ENCODE measurements at regions not wholly inside any gene's neighbourhood (a gene's known extent, or its start where the extent isn't known, plus 50 kb on each side); places are given as distances from the start of the nearest gene placed in this dataset.

DNA sequence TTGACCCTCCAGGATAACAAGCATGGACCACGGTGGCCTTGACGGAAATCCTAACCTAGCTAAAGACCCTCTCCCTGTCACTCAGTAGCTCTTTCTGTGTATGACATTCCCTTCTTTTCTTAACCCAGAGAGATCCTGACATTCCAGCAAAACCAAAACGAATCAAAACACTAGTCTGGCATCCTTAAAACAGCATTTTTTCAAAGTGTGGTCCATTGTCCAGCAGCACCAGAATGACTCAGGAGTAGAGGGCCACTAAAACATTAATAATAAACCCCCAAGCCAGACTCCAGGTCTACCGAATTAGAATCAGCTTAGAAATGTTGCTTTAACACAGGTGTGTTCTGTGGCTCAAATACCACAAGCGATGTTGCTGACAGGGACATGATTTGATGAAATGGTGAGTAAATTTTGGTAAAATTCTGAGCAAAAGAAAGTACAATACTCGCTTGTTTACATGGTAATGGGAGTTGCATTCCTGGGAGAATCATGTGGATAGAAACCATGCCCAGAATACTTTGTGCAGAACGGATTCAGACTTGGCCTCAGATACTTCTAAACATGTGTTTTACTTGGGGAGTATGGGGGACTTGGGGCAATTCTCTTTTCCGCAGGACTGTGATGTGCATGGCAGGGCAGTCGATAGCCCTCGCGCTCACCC, 174.2 kb upstream of the KCNG1 start:
- TF ChIP-seq, protein P1, sequence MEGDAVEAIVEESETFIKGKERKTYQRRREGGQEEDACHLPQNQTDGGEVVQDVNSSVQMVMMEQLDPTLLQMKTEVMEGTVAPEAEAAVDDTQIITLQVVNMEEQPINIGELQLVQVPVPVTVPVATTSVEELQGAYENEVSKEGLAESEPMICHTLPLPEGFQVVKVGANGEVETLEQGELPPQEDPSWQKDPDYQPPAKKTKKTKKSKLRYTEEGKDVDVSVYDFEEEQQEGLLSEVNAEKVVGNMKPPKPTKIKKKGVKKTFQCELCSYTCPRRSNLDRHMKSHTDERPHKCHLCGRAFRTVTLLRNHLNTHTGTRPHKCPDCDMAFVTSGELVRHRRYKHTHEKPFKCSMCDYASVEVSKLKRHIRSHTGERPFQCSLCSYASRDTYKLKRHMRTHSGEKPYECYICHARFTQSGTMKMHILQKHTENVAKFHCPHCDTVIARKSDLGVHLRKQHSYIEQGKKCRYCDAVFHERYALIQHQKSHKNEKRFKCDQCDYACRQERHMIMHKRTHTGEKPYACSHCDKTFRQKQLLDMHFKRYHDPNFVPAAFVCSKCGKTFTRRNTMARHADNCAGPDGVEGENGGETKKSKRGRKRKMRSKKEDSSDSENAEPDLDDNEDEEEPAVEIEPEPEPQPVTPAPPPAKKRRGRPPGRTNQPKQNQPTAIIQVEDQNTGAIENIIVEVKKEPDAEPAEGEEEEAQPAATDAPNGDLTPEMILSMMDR (IDR thresholded peaks at IDR 0.05; ENCODE audit: unreplicated experiment in 3 of 3) = no peak
- H3K27me3 Mint-ChIP-seq (ENCODE audit: low read depth) = peaks cover 6% of the 10 kb centered on the region
- H3K36me3 Mint-ChIP-seq (ENCODE audit: low read depth) = no peaks in the 10 kb centered on the region
- H3K4me1 Mint-ChIP-seq = no peaks in the 10 kb centered on the region
- no peak overlapping the region for H3K27ac Mint-ChIP-seq
- H3K9me3 Mint-ChIP-seq = no peaks in the 10 kb centered on the region
- no peak overlapping the region for H3K4me3 Mint-ChIP-seq

GRCh38 chr20:51195990-51196389, 173.1 kb upstream of the KCNG1 start:
- H3K9me3 Mint-ChIP-seq = no peaks in the 10 kb centered on the region
- H3K27ac Mint-ChIP-seq = no peak overlapping the region
- H3K36me3 Mint-ChIP-seq (ENCODE audit: low read depth) = no peaks in the 10 kb centered on the region
- H3K4me3 Mint-ChIP-seq = no peak overlapping the region
- peaks cover 3% of the 10 kb centered on the region for H3K27me3 Mint-ChIP-seq (ENCODE audit: low read depth)
- TF ChIP-seq, protein P1 (IDR thresholded peaks at IDR 0.05; ENCODE audit: unreplicated experiment in 3 of 3) = no peak
- H3K4me1 Mint-ChIP-seq = no peaks in the 10 kb centered on the region

GRCh38 chr20:51195419-51195901, 172.6 kb upstream of the KCNG1 start:
- H3K4me1 Mint-ChIP-seq = no peaks in the 10 kb centered on the region
- no peaks in the 10 kb centered on the region for H3K9me3 Mint-ChIP-seq
- TF ChIP-seq, protein P1 (IDR thresholded peaks at IDR 0.05; ENCODE audit: unreplicated experiment in 3 of 3) = no peak
- H3K27me3 Mint-ChIP-seq (ENCODE audit: low read depth) = peaks cover 3% of the 10 kb centered on the region
- H3K36me3 Mint-ChIP-seq (ENCODE audit: low read depth) = no peaks in the 10 kb centered on the region
- no peak overlapping the region for H3K4me3 Mint-ChIP-seq
- H3K27ac Mint-ChIP-seq = no peak overlapping the region

GRCh38 chr20:51193066-51193772, 170.3 kb upstream of the KCNG1 start:
- H3K4me1 Mint-ChIP-seq = no peaks in the 10 kb centered on the region
- TF ChIP-seq, protein P1 (IDR thresholded peaks at IDR 0.05; ENCODE audit: unreplicated experiment in 3 of 3) = no peak

DNA sequence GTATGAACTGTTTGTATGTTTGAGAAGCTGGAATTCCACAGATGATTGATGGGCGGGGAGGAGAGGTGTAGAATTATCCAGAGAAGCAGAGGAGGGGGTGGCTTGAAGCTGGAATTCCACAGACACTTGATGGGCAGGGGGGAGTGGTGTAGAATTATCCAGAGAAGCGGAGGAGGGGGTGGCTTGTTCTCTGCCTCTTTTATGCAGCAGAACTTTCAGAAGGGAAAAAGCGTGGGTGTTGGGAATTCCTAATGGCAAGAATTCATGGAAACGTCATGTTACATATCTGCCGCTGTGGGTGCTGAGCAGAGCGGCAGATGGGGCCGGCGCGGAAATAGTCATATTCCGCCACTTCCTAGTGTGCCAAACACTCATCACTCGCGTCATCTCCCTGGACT, 167.9 kb upstream of the KCNG1 start:
- H3K9me3 Mint-ChIP-seq = no peaks in the 10 kb centered on the region
- H3K4me3 Mint-ChIP-seq = no peak overlapping the region
- TF ChIP-seq, protein P1 (IDR thresholded peaks at IDR 0.05; ENCODE audit: unreplicated experiment in 3 of 3) = no peak
- peaks cover 15% of the 10 kb centered on the region for H3K4me1 Mint-ChIP-seq
- no peaks in the 10 kb centered on the region for H3K36me3 Mint-ChIP-seq (ENCODE audit: low read depth)
- no peaks in the 10 kb centered on the region for H3K27me3 Mint-ChIP-seq (ENCODE audit: low read depth)
- H3K27ac Mint-ChIP-seq = no peak overlapping the region

More at GRCh38 chr20:51193066-51193772, 170.3 kb upstream of the KCNG1 start:
- no peaks in the 10 kb centered on the region for H3K36me3 Mint-ChIP-seq (ENCODE audit: low read depth)
- no peaks in the 10 kb centered on the region for H3K9me3 Mint-ChIP-seq
- no peak overlapping the region for H3K27ac Mint-ChIP-seq
- H3K27me3 Mint-ChIP-seq (ENCODE audit: low read depth) = peaks cover 3% of the 10 kb centered on the region
- H3K4me3 Mint-ChIP-seq = no peak overlapping the region

All from nephron (organoid).